ENCODE measurements at regions not wholly inside any gene's neighbourhood (a gene's known extent, or its start where the extent isn't known, plus 50 kb on each side); places are given as distances from the start of the nearest gene placed in this dataset.

DNA sequence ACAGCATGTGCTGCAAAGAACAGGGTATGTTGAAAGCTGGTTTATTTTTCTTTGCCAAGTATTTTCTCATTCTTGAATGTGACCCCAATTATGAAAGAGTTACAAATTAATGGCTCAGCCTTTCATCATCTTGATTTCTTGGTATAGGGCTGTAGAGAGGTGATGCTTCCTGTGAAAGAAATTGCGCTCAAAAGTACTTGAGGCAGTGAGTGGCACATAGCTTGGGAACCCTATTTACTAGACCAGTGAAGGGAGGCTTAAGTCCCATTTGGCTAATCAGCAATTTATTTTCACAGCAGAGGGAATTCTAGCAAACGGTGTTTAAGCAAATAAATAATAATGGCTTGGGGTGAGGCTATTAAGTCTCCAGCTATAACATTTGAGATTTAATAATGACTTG is 153.9 kb upstream of the MIS18BP1 start:
- TF ChIP-seq, protein P1, sequence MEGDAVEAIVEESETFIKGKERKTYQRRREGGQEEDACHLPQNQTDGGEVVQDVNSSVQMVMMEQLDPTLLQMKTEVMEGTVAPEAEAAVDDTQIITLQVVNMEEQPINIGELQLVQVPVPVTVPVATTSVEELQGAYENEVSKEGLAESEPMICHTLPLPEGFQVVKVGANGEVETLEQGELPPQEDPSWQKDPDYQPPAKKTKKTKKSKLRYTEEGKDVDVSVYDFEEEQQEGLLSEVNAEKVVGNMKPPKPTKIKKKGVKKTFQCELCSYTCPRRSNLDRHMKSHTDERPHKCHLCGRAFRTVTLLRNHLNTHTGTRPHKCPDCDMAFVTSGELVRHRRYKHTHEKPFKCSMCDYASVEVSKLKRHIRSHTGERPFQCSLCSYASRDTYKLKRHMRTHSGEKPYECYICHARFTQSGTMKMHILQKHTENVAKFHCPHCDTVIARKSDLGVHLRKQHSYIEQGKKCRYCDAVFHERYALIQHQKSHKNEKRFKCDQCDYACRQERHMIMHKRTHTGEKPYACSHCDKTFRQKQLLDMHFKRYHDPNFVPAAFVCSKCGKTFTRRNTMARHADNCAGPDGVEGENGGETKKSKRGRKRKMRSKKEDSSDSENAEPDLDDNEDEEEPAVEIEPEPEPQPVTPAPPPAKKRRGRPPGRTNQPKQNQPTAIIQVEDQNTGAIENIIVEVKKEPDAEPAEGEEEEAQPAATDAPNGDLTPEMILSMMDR (conservative IDR thresholded peaks at IDR 0.05; ENCODE audit: low read depth, low read length) = no peak
- no peak for TF ChIP-seq EZH2 (IDR thresholded peaks at IDR 0.05; ENCODE audit: low read length, unreplicated experiment)
